ENCODE measurements at regions not wholly inside any gene's neighbourhood (a gene's known extent, or its start where the extent isn't known, plus 50 kb on each side); places are given as distances from the start of the nearest gene placed in this dataset.

- TF ChIP-seq REST (IDR thresholded peaks at IDR 0.05; ENCODE audit: insufficient replicate concordance, low read depth) (no peak), POLR2AphosphoS5 (IDR thresholded peaks at IDR 0.05; ENCODE audit: low read depth) (no peak), GABPA (IDR thresholded peaks at IDR 0.05; ENCODE audit: low read depth) (no peak), CTCF (IDR thresholded peaks at IDR 0.05; ENCODE audit: insufficient read depth, low read length) (no peak), SPI1 (IDR thresholded peaks at IDR 0.05; ENCODE audit: borderline replicate concordance, low read depth) (no peak)
- no peak for DNase-seq (ENCODE audit: low read depth in 1 of 2, low spot score in 1 of 2)
- no peak overlapping the region for H3K4me3 ChIP-seq (replicated peaks; ENCODE audit: insufficient read depth, low read length)
- no peak overlapping the region for H3K27ac ChIP-seq (replicated peaks)
- no peaks in the 10 kb centered on the region for H3K27me3 ChIP-seq (ENCODE audit: insufficient read depth, poor library complexity, severe bottlenecking)
These were observed 236.9 kb upstream of the PMEPA1 start for GRCh38 chr20:57946559-57947315.

GRCh38 chr20:57944988-57945387 is 235.2 kb upstream of the PMEPA1 start:
- TF ChIP-seq REST (IDR thresholded peaks at IDR 0.05; ENCODE audit: insufficient replicate concordance, low read depth) (no peak), CTCF (IDR thresholded peaks at IDR 0.05; ENCODE audit: insufficient read depth, low read length) (no peak), GABPA (IDR thresholded peaks at IDR 0.05; ENCODE audit: low read depth) (no peak), SPI1 (IDR thresholded peaks at IDR 0.05; ENCODE audit: borderline replicate concordance, low read depth) (no peak), POLR2AphosphoS5 (IDR thresholded peaks at IDR 0.05; ENCODE audit: low read depth) (no peak)
- Histone ChIP-seq H3K27me3 (ENCODE audit: insufficient read depth, poor library complexity, severe bottlenecking) (no peaks in the 10 kb centered on the region), H3K27ac (replicated peaks) (no peak overlapping the region), H3K4me3 (replicated peaks; ENCODE audit: insufficient read depth, low read length) (no peak overlapping the region)
- DNase-seq (ENCODE audit: low read depth in 1 of 2, low spot score in 1 of 2): no peak

GRCh38 chr20:57943950-57944349 is 234.1 kb upstream of the PMEPA1 start:
- Histone ChIP-seq H3K27ac (replicated peaks) (no peak overlapping the region), H3K4me3 (replicated peaks; ENCODE audit: insufficient read depth, low read length) (no peak overlapping the region), H3K27me3 (ENCODE audit: insufficient read depth, poor library complexity, severe bottlenecking) (no peaks in the 10 kb centered on the region)
- DNase-seq (ENCODE audit: low read depth in 1 of 2, low spot score in 1 of 2): no peak
- TF ChIP-seq REST (IDR thresholded peaks at IDR 0.05; ENCODE audit: insufficient replicate concordance, low read depth): no peak
- no peak for TF ChIP-seq CTCF (IDR thresholded peaks at IDR 0.05; ENCODE audit: insufficient read depth, low read length)
- TF ChIP-seq GABPA (IDR thresholded peaks at IDR 0.05; ENCODE audit: low read depth): no peak
- TF ChIP-seq SPI1 (IDR thresholded peaks at IDR 0.05; ENCODE audit: borderline replicate concordance, low read depth): no peak
- no peak for TF ChIP-seq POLR2AphosphoS5 (IDR thresholded peaks at IDR 0.05; ENCODE audit: low read depth)
